ENCODE measurements at regions not wholly inside any gene's neighbourhood (a gene's known extent, or its start where the extent isn't known, plus 50 kb on each side); places are given as distances from the start of the nearest gene placed in this dataset.

DNA sequence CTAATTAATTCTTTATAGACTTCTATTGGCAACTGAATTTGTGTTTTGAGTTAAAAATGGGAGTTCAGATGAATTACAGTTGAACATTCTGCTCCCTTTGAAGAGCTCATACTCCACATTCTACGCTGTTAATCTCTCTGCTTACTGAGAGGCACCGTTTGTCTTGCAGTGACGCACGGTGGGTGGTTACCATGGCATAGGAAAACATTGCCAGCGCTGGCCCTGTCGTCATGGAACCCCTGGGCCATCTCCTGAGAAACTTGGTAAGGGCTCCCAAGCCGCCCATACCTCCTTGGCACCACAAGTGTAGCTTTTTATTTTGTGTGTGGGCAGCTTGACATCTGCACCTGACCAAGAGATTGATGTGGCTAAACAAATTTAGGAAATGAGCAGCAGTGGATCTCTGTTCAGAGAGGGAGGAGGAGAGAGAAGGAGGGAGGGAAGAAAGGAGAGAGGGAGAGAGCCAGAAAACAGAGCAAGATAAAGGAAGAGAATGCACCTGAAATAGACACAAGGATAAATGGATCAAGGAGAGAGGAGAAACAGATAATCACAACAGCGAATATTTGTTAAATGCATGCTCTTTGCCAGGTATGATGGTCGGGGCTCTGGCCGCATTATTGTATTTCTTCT is 398.5 kb downstream of the HAPSTR1 start:
- Mint-ChIP-seq H3K27me3 (peaks cover 0 to under 1% (median 0%) of the 10 kb centered on the region in 5 donors), H3K36me3 (no peaks in the 10 kb centered on the region), H3K9me3 (peaks cover 0 to 15% (median 7%) of the 10 kb centered on the region in 11 donors), H3K4me3 (no peak overlapping the region), H3K4me1 (no peaks in the 10 kb centered on the region), H3K27ac (no peak overlapping the region)
- Histone ChIP-seq H3K9me3 (ENCODE audit: control insufficient read depth in 2 of 3, low read length in 3 of 3) (peaks cover 0 to 4% (median 0%) of the 10 kb centered on the region in 3 experiments), H3K4me1 (ENCODE audit: control insufficient read depth in 2 of 2, insufficient read depth in 2 of 2, low read length in 2 of 2) (no peaks in the 10 kb centered on the region), H3K4me3 (ENCODE audit: low read length) (no peak overlapping the region), H3K27me3 (ENCODE audit: control insufficient read depth in 2 of 2, insufficient read depth in 2 of 2, low read length in 2 of 2) (no peaks in the 10 kb centered on the region), H3K27ac (ENCODE audit: low read depth, low read length) (no peak overlapping the region), H3K36me3 (ENCODE audit: control insufficient read depth in 2 of 3, insufficient read depth in 3 of 3, low read length in 3 of 3) (no peaks in the 10 kb centered on the region)
- no peak for ATAC-seq
- ChIA-PET POLR2A (no interaction called here), CTCF (no interaction called here)
- DNase-seq = no peak
- intact Hi-C loops (cut with micrococcal nuclease) = no loop called here

DNA sequence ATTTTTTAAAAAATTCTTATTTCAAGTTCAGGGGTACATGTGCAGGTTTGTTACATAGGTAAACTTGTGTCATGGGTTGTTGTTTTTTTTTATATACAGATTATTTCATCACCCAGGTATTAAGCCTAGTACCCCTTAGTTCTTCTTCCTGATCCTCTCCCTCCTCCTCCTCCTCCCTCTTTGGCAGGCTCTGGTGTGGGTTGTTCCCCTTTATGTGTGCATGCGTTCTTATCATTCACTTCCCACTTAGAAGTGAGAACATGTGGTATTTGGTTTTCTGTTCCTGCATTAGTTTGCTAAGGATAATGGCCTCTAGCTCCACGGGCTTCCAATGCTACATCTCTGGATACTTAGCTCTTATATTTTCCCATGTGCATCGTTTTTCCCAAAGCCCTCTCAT is 404.4 kb downstream of the HAPSTR1 start:
- H3K9me3 ChIP-seq (ENCODE audit: control insufficient read depth in 2 of 3, low read length in 3 of 3) = peaks cover 0 to 4% (median 0%) of the 10 kb centered on the region in 3 experiments
- Mint-ChIP-seq H3K4me3 (no peak overlapping the region), H3K27me3 (peaks cover 0 to 12% (median 5%) of the 10 kb centered on the region in 5 donors), H3K9me3 (peaks cover 0 to 17% (median 5%) of the 10 kb centered on the region in 11 donors), H3K27ac (no peak overlapping the region), H3K36me3 (no peaks in the 10 kb centered on the region), H3K4me1 (no peaks in the 10 kb centered on the region)
- no peak overlapping the region for H3K27ac ChIP-seq (ENCODE audit: low read depth, low read length)
- H3K4me1 ChIP-seq (ENCODE audit: control insufficient read depth in 2 of 2, insufficient read depth in 2 of 2, low read length in 2 of 2) = no peaks in the 10 kb centered on the region
- ATAC-seq = no peak
- no peaks in the 10 kb centered on the region for H3K27me3 ChIP-seq (ENCODE audit: control insufficient read depth in 2 of 2, insufficient read depth in 2 of 2, low read length in 2 of 2)
- intact Hi-C loops (cut with micrococcal nuclease) = no loop called here
- ChIA-PET CTCF (no interaction called here), POLR2A (no interaction called here)
- H3K36me3 ChIP-seq (ENCODE audit: control insufficient read depth in 2 of 3, insufficient read depth in 3 of 3, low read length in 3 of 3) = no peaks in the 10 kb centered on the region
- H3K4me3 ChIP-seq (ENCODE audit: low read length) = no peak overlapping the region
- no peak for DNase-seq

- no peaks in the 10 kb centered on the region for H3K27me3 ChIP-seq (ENCODE audit: control insufficient read depth in 2 of 2, insufficient read depth in 2 of 2, low read length in 2 of 2)
- Mint-ChIP-seq H3K27me3 (peaks cover 0 to 12% (median 8%) of the 10 kb centered on the region in 5 donors), H3K27ac (no peak overlapping the region), H3K36me3 (no peaks in the 10 kb centered on the region), H3K4me1 (no peaks in the 10 kb centered on the region), H3K4me3 (peak overlapping the region in 1 of 10 donors; percentile 21), H3K9me3 (peaks cover 0 to 21% (median 5%) of the 10 kb centered on the region in 11 donors)
- intact Hi-C loops (cut with micrococcal nuclease) = no loop called here
- ChIA-PET CTCF (no interaction called here), POLR2A (no interaction called here)
- ATAC-seq = no peak
- no peak overlapping the region for H3K27ac ChIP-seq (ENCODE audit: low read depth, low read length)
- no peaks in the 10 kb centered on the region for H3K4me1 ChIP-seq (ENCODE audit: control insufficient read depth in 2 of 2, insufficient read depth in 2 of 2, low read length in 2 of 2)
- no peaks in the 10 kb centered on the region for H3K9me3 ChIP-seq (ENCODE audit: control insufficient read depth in 2 of 3, low read length in 3 of 3)
- no peak overlapping the region for H3K4me3 ChIP-seq (ENCODE audit: low read length)
- no peak for DNase-seq
- H3K36me3 ChIP-seq (ENCODE audit: control insufficient read depth in 2 of 3, insufficient read depth in 3 of 3, low read length in 3 of 3) = no peaks in the 10 kb centered on the region
Measured at GRCh38 chr16:9497750-9498149, 406.3 kb downstream of the HAPSTR1 start.

GRCh38 chr16:9499941-9500593 is 408.6 kb downstream of the HAPSTR1 start:
- Mint-ChIP-seq H3K27me3 (peaks cover 0 to 24% (median 8%) of the 10 kb centered on the region in 5 donors), H3K9me3 (peaks cover 0 to 20% (median 5%) of the 10 kb centered on the region in 11 donors), H3K4me1 (no peaks in the 10 kb centered on the region), H3K36me3 (no peaks in the 10 kb centered on the region), H3K27ac (no peak overlapping the region), H3K4me3 (no peak overlapping the region)
- no peaks in the 10 kb centered on the region for H3K9me3 ChIP-seq (ENCODE audit: control insufficient read depth in 2 of 3, low read length in 3 of 3)
- H3K4me3 ChIP-seq (ENCODE audit: low read length) = no peak overlapping the region
- H3K36me3 ChIP-seq (ENCODE audit: control insufficient read depth in 2 of 3, insufficient read depth in 3 of 3, low read length in 3 of 3) = no peaks in the 10 kb centered on the region
- ChIA-PET CTCF (no interaction called here), POLR2A (no interaction called here)
- no peak overlapping the region for H3K27ac ChIP-seq (ENCODE audit: low read depth, low read length)
- intact Hi-C loops (cut with micrococcal nuclease) = no loop called here
- no peaks in the 10 kb centered on the region for H3K27me3 ChIP-seq (ENCODE audit: control insufficient read depth in 2 of 2, insufficient read depth in 2 of 2, low read length in 2 of 2)
- H3K4me1 ChIP-seq (ENCODE audit: control insufficient read depth in 2 of 2, insufficient read depth in 2 of 2, low read length in 2 of 2) = no peaks in the 10 kb centered on the region
- no peak for ATAC-seq
- DNase-seq = no peak

GRCh38 chr16:9500872-9501271 is 409.4 kb downstream of the HAPSTR1 start:
- no peak overlapping the region for H3K27ac ChIP-seq (ENCODE audit: low read depth, low read length)
- ChIA-PET POLR2A (no interaction called here), CTCF (no interaction called here)
- no peak overlapping the region for H3K4me3 ChIP-seq (ENCODE audit: low read length)
- DNase-seq (no peak), ATAC-seq (no peak)
- H3K9me3 ChIP-seq (ENCODE audit: control insufficient read depth in 2 of 3, low read length in 3 of 3) = no peaks in the 10 kb centered on the region
- no peaks in the 10 kb centered on the region for H3K4me1 Mint-ChIP-seq
- H3K36me3 ChIP-seq (ENCODE audit: control insufficient read depth in 2 of 3, insufficient read depth in 3 of 3, low read length in 3 of 3) = no peaks in the 10 kb centered on the region
- intact Hi-C loops (cut with micrococcal nuclease) = no loop called here
- peaks cover 0 to 24% (median 8%) of the 10 kb centered on the region in 5 donors for H3K27me3 Mint-ChIP-seq
- H3K4me3 Mint-ChIP-seq = no peak overlapping the region
- no peaks in the 10 kb centered on the region for H3K36me3 Mint-ChIP-seq
- H3K27ac Mint-ChIP-seq = no peak overlapping the region
- peaks cover 0 to 20% (median 5%) of the 10 kb centered on the region in 11 donors for H3K9me3 Mint-ChIP-seq
- H3K4me1 ChIP-seq (ENCODE audit: control insufficient read depth in 2 of 2, insufficient read depth in 2 of 2, low read length in 2 of 2) = no peaks in the 10 kb centered on the region
- H3K27me3 ChIP-seq (ENCODE audit: control insufficient read depth in 2 of 2, insufficient read depth in 2 of 2, low read length in 2 of 2) = no peaks in the 10 kb centered on the region

GRCh38 chr16:9503251-9503984 is 412.0 kb downstream of the HAPSTR1 start:
- Histone ChIP-seq H3K27me3 (ENCODE audit: control insufficient read depth in 2 of 2, insufficient read depth in 2 of 2, low read length in 2 of 2) (no peaks in the 10 kb centered on the region), H3K4me1 (ENCODE audit: control insufficient read depth in 2 of 2, insufficient read depth in 2 of 2, low read length in 2 of 2) (no peaks in the 10 kb centered on the region), H3K9me3 (ENCODE audit: control insufficient read depth in 2 of 3, low read length in 3 of 3) (no peaks in the 10 kb centered on the region), H3K4me3 (ENCODE audit: low read length) (no peak overlapping the region), H3K27ac (ENCODE audit: low read depth, low read length) (no peak overlapping the region), H3K36me3 (ENCODE audit: control insufficient read depth in 2 of 3, insufficient read depth in 3 of 3, low read length in 3 of 3) (no peaks in the 10 kb centered on the region)
- H3K27ac Mint-ChIP-seq = no peak overlapping the region
- DNase-seq (no peak), ATAC-seq (no peak)
- ChIA-PET CTCF (no interaction called here), POLR2A (no interaction called here)
- no peaks in the 10 kb centered on the region for H3K4me1 Mint-ChIP-seq
- H3K27me3 Mint-ChIP-seq = peaks cover 0 to 17% (median 5%) of the 10 kb centered on the region in 5 donors
- peaks cover 0 to 22% (median 6%) of the 10 kb centered on the region in 11 donors for H3K9me3 Mint-ChIP-seq
- no peak overlapping the region for H3K4me3 Mint-ChIP-seq
- no peaks in the 10 kb centered on the region for H3K36me3 Mint-ChIP-seq
- intact Hi-C loops (cut with micrococcal nuclease) = no loop called here
